K562 (cell line): ENCODE measurements at regions not wholly inside any gene's neighbourhood (a gene's known extent, or its start where the extent isn't known, plus 50 kb on each side); places are given as distances from the start of the nearest gene placed in this dataset.

Experiments used
- TF ChIP-seq, protein P1 (sequence below): fragments of 200-600 bp; sonication (generic); IDR thresholded peaks from one replicate; pipeline ENCODE4 v1.6.1; 2012; ENCODE audit warnings: mild to moderate bottlenecking, low read depth, low read length, inconsistent platforms

DNA sequence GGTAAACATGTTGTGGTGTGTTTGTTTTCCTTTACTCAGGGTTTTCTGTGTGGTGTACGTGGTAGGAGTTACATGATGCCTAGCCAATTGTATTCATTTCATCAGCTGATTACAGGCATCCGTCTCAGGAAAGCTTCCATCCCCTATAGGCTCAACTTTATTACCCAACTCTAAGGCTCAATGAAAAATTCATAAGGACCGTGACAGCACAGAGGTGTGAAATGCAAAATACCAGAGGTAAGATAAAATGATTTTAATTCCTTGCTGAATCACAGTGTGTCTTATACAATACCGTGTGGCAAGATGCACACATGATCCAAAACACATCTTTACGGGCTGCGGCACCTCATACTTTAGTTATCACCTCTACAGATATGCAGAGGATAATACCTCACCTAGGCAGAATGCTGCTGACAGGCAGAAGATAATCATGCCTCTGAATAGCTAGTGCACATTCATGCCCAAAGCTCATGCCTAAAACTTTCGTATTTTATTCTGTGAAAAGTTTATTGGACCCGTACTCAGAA, 87.2 kb upstream of the DIO2 start (continued):
- TF ChIP-seq, protein P1, sequence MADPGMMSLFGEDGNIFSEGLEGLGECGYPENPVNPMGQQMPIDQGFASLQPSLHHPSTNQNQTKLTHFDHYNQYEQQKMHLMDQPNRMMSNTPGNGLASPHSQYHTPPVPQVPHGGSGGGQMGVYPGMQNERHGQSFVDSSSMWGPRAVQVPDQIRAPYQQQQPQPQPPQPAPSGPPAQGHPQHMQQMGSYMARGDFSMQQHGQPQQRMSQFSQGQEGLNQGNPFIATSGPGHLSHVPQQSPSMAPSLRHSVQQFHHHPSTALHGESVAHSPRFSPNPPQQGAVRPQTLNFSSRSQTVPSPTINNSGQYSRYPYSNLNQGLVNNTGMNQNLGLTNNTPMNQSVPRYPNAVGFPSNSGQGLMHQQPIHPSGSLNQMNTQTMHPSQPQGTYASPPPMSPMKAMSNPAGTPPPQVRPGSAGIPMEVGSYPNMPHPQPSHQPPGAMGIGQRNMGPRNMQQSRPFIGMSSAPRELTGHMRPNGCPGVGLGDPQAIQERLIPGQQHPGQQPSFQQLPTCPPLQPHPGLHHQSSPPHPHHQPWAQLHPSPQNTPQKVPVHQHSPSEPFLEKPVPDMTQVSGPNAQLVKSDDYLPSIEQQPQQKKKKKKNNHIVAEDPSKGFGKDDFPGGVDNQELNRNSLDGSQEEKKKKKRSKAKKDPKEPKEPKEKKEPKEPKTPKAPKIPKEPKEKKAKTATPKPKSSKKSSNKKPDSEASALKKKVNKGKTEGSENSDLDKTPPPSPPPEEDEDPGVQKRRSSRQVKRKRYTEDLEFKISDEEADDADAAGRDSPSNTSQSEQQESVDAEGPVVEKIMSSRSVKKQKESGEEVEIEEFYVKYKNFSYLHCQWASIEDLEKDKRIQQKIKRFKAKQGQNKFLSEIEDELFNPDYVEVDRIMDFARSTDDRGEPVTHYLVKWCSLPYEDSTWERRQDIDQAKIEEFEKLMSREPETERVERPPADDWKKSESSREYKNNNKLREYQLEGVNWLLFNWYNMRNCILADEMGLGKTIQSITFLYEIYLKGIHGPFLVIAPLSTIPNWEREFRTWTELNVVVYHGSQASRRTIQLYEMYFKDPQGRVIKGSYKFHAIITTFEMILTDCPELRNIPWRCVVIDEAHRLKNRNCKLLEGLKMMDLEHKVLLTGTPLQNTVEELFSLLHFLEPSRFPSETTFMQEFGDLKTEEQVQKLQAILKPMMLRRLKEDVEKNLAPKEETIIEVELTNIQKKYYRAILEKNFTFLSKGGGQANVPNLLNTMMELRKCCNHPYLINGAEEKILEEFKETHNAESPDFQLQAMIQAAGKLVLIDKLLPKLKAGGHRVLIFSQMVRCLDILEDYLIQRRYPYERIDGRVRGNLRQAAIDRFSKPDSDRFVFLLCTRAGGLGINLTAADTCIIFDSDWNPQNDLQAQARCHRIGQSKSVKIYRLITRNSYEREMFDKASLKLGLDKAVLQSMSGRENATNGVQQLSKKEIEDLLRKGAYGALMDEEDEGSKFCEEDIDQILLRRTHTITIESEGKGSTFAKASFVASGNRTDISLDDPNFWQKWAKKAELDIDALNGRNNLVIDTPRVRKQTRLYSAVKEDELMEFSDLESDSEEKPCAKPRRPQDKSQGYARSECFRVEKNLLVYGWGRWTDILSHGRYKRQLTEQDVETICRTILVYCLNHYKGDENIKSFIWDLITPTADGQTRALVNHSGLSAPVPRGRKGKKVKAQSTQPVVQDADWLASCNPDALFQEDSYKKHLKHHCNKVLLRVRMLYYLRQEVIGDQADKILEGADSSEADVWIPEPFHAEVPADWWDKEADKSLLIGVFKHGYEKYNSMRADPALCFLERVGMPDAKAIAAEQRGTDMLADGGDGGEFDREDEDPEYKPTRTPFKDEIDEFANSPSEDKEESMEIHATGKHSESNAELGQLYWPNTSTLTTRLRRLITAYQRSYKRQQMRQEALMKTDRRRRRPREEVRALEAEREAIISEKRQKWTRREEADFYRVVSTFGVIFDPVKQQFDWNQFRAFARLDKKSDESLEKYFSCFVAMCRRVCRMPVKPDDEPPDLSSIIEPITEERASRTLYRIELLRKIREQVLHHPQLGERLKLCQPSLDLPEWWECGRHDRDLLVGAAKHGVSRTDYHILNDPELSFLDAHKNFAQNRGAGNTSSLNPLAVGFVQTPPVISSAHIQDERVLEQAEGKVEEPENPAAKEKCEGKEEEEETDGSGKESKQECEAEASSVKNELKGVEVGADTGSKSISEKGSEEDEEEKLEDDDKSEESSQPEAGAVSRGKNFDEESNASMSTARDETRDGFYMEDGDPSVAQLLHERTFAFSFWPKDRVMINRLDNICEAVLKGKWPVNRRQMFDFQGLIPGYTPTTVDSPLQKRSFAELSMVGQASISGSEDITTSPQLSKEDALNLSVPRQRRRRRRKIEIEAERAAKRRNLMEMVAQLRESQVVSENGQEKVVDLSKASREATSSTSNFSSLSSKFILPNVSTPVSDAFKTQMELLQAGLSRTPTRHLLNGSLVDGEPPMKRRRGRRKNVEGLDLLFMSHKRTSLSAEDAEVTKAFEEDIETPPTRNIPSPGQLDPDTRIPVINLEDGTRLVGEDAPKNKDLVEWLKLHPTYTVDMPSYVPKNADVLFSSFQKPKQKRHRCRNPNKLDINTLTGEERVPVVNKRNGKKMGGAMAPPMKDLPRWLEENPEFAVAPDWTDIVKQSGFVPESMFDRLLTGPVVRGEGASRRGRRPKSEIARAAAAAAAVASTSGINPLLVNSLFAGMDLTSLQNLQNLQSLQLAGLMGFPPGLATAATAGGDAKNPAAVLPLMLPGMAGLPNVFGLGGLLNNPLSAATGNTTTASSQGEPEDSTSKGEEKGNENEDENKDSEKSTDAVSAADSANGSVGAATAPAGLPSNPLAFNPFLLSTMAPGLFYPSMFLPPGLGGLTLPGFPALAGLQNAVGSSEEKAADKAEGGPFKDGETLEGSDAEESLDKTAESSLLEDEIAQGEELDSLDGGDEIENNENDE, result no peak
